ENCODE measurements at regions not wholly inside any gene's neighbourhood (a gene's known extent, or its start where the extent isn't known, plus 50 kb on each side); places are given as distances from the start of the nearest gene placed in this dataset.

DNA sequence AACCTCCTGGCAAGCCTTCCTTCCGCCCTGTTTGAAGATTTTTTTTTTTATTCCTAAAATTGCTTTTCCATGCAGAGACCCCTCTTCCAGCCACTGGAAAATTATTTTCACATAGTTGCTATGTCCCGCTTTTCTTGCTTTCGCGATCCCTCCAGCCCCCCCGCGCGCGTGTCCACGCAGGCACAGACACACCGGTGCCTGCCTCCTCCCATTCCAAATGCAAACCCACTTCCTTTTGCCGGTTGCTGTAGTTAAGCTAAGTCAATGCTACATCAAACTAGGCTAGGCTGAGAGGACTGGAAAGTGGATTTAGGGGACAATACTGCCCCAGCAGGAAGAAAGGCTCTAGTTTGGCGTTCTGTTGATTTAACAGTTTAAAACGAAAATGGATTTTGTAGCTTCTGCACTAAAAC is 111.0 kb downstream of the DHX15 start:
- peak overlapping the region in 1 of 2 donors; percentile 20 for H3K27ac ChIP-seq (ENCODE audit: low read depth in 1 of 2, low read length in 2 of 2)
- DNase-seq (ENCODE audit: low spot score): no peak
- peaks cover 0 to 5% (median 1%) of the 10 kb centered on the region in 4 donors for H3K27me3 ChIP-seq (ENCODE audit: control insufficient read depth in 4 of 4, insufficient read depth in 4 of 4, low read length in 3 of 4)
- no peak overlapping the region for H3K9ac ChIP-seq (ENCODE audit: low read depth in 1 of 2, low read length in 2 of 2)
- peaks cover 17 to 38% (median 31%) of the 10 kb centered on the region in 4 donors for H3K4me1 ChIP-seq (ENCODE audit: control insufficient read depth in 4 of 4, insufficient read depth in 4 of 4, low read length in 3 of 4)
- no peaks in the 10 kb centered on the region for H3K36me3 ChIP-seq (ENCODE audit: control insufficient read depth in 4 of 4, insufficient read depth in 3 of 4, low read depth in 1 of 4, low read length in 3 of 4)
- TF ChIP-seq, protein P1, sequence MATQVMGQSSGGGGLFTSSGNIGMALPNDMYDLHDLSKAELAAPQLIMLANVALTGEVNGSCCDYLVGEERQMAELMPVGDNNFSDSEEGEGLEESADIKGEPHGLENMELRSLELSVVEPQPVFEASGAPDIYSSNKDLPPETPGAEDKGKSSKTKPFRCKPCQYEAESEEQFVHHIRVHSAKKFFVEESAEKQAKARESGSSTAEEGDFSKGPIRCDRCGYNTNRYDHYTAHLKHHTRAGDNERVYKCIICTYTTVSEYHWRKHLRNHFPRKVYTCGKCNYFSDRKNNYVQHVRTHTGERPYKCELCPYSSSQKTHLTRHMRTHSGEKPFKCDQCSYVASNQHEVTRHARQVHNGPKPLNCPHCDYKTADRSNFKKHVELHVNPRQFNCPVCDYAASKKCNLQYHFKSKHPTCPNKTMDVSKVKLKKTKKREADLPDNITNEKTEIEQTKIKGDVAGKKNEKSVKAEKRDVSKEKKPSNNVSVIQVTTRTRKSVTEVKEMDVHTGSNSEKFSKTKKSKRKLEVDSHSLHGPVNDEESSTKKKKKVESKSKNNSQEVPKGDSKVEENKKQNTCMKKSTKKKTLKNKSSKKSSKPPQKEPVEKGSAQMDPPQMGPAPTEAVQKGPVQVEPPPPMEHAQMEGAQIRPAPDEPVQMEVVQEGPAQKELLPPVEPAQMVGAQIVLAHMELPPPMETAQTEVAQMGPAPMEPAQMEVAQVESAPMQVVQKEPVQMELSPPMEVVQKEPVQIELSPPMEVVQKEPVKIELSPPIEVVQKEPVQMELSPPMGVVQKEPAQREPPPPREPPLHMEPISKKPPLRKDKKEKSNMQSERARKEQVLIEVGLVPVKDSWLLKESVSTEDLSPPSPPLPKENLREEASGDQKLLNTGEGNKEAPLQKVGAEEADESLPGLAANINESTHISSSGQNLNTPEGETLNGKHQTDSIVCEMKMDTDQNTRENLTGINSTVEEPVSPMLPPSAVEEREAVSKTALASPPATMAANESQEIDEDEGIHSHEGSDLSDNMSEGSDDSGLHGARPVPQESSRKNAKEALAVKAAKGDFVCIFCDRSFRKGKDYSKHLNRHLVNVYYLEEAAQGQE (IDR thresholded peaks at IDR 0.05): no peak
- TF ChIP-seq, protein P2, sequence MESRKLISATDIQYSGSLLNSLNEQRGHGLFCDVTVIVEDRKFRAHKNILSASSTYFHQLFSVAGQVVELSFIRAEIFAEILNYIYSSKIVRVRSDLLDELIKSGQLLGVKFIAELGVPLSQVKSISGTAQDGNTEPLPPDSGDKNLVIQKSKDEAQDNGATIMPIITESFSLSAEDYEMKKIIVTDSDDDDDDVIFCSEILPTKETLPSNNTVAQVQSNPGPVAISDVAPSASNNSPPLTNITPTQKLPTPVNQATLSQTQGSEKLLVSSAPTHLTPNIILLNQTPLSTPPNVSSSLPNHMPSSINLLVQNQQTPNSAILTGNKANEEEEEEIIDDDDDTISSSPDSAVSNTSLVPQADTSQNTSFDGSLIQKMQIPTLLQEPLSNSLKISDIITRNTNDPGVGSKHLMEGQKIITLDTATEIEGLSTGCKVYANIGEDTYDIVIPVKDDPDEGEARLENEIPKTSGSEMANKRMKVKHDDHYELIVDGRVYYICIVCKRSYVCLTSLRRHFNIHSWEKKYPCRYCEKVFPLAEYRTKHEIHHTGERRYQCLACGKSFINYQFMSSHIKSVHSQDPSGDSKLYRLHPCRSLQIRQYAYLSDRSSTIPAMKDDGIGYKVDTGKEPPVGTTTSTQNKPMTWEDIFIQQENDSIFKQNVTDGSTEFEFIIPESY (IDR thresholded peaks at IDR 0.05): no peak
- TF ChIP-seq, protein P3, sequence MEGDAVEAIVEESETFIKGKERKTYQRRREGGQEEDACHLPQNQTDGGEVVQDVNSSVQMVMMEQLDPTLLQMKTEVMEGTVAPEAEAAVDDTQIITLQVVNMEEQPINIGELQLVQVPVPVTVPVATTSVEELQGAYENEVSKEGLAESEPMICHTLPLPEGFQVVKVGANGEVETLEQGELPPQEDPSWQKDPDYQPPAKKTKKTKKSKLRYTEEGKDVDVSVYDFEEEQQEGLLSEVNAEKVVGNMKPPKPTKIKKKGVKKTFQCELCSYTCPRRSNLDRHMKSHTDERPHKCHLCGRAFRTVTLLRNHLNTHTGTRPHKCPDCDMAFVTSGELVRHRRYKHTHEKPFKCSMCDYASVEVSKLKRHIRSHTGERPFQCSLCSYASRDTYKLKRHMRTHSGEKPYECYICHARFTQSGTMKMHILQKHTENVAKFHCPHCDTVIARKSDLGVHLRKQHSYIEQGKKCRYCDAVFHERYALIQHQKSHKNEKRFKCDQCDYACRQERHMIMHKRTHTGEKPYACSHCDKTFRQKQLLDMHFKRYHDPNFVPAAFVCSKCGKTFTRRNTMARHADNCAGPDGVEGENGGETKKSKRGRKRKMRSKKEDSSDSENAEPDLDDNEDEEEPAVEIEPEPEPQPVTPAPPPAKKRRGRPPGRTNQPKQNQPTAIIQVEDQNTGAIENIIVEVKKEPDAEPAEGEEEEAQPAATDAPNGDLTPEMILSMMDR (IDR thresholded peaks at IDR 0.05; ENCODE audit: low read depth, low read length, missing input control): no peak
- TF ChIP-seq JUND (IDR thresholded peaks at IDR 0.05): no peak
- TF ChIP-seq, protein P4, sequence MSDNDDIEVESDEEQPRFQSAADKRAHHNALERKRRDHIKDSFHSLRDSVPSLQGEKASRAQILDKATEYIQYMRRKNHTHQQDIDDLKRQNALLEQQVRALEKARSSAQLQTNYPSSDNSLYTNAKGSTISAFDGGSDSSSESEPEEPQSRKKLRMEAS (IDR thresholded peaks at IDR 0.05): no peak
- no peak for TF ChIP-seq NR2F2 (IDR thresholded peaks at IDR 0.05)
- no peak for TF ChIP-seq HNF4A (conservative IDR thresholded peaks at IDR 0.05)
- TF ChIP-seq HNF4G (IDR thresholded peaks at IDR 0.05): no peak
- TF ChIP-seq, protein P5, sequence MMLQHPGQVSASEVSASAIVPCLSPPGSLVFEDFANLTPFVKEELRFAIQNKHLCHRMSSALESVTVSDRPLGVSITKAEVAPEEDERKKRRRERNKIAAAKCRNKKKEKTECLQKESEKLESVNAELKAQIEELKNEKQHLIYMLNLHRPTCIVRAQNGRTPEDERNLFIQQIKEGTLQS (IDR thresholded peaks at IDR 0.05): no peak
- TF ChIP-seq FOXA2 (IDR thresholded peaks at IDR 0.05): no peak
- no peak for TF ChIP-seq YY1 (IDR thresholded peaks at IDR 0.05)
- no peak for TF ChIP-seq RXRA (IDR thresholded peaks at IDR 0.05)
- no peak for TF ChIP-seq GABPA (IDR thresholded peaks at IDR 0.05 in 1 of 2, conservative IDR thresholded peaks at IDR 0.05 in 1 of 2)
- TF ChIP-seq SP1 (IDR thresholded peaks at IDR 0.05): no peak
- no peak for TF ChIP-seq TAF1 (conservative IDR thresholded peaks at IDR 0.05)
- no peak for TF ChIP-seq EGR1 (IDR thresholded peaks at IDR 0.05; ENCODE audit: low read depth in 2 of 2)
- no peak for TF ChIP-seq RAD21 (IDR thresholded peaks at IDR 0.05)
- 2% methylated on average over 13 of the region's 13 CpGs for WGBS
- no peaks in the 10 kb centered on the region for H3K9me3 ChIP-seq (ENCODE audit: control insufficient read depth in 4 of 4, low read length in 3 of 4)
- H3K4me3 ChIP-seq (ENCODE audit: low read depth in 1 of 3, low read length in 3 of 3): peak overlapping the region; percentile 55 to 71 (median 59)
